ENCODE measurements at regions not wholly inside any gene's neighbourhood (a gene's known extent, or its start where the extent isn't known, plus 50 kb on each side); places are given as distances from the start of the nearest gene placed in this dataset.

DNA sequence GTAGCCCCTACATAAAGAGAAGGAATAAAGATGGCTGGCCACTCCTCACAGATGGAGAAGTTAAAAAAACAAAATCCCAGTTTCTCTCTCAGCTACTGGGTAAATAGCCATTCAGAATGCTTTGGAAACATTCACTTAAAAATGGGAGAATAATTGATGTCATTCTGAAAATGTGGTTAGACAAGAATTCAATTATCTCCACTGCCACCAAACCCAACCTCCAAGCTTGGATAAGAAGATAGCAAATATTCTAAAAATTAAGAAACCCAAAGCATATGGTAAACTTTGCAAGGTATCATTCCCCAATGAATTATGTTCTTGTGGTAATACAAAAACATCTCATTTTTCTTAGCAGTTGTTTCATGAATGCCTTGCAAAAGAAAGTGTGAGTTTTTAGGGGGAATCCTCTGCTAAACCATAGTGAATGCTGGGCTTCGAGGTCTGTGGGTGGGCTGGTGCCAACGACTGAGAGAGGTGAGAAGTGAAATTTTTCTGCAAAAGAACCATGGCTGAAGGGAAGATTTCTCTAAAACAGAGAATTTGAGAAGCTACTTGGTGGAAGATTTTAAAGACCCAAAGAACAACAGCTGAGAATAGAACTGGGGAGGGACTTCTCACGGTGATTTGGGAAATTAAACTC, 497.9 kb upstream of the JARID2 start:
- no peak for DNase-seq (ENCODE audit: low read depth)
- TF ChIP-seq, protein P1, sequence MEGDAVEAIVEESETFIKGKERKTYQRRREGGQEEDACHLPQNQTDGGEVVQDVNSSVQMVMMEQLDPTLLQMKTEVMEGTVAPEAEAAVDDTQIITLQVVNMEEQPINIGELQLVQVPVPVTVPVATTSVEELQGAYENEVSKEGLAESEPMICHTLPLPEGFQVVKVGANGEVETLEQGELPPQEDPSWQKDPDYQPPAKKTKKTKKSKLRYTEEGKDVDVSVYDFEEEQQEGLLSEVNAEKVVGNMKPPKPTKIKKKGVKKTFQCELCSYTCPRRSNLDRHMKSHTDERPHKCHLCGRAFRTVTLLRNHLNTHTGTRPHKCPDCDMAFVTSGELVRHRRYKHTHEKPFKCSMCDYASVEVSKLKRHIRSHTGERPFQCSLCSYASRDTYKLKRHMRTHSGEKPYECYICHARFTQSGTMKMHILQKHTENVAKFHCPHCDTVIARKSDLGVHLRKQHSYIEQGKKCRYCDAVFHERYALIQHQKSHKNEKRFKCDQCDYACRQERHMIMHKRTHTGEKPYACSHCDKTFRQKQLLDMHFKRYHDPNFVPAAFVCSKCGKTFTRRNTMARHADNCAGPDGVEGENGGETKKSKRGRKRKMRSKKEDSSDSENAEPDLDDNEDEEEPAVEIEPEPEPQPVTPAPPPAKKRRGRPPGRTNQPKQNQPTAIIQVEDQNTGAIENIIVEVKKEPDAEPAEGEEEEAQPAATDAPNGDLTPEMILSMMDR (IDR thresholded peaks at IDR 0.05; ENCODE audit: insufficient read depth, low read depth, low read length, missing control alignments) = no peak

DNA sequence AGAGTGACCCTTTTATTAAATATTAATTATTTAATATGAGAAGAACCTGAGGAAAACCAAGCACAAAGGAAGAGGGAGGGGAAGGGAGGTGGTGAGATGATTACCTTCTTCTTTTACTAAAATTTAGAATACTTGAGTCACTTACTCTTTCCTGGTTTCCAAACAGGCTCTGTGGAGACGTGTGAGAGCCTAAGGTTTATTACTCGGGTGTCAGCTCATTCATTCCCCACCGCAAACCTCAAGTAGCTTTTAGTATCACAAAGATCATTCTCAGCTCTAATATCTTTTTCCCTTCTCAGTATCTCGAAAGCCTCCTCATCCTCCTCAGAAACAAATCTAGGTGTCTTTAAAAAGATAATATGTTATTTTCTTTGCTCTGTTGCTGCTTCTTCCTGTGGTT, 497.2 kb upstream of the JARID2 start:
- TF ChIP-seq, protein P1 (IDR thresholded peaks at IDR 0.05; ENCODE audit: insufficient read depth, low read depth, low read length, missing control alignments) = no peak
- no peak for DNase-seq (ENCODE audit: low read depth)
- no peak overlapping the region for H3K4me3 ChIP-seq (ENCODE audit: low read length)

More for the DNA sequence above, 497.9 kb upstream of the JARID2 start:
- H3K4me3 ChIP-seq (ENCODE audit: low read length) = no peak overlapping the region

DNA sequence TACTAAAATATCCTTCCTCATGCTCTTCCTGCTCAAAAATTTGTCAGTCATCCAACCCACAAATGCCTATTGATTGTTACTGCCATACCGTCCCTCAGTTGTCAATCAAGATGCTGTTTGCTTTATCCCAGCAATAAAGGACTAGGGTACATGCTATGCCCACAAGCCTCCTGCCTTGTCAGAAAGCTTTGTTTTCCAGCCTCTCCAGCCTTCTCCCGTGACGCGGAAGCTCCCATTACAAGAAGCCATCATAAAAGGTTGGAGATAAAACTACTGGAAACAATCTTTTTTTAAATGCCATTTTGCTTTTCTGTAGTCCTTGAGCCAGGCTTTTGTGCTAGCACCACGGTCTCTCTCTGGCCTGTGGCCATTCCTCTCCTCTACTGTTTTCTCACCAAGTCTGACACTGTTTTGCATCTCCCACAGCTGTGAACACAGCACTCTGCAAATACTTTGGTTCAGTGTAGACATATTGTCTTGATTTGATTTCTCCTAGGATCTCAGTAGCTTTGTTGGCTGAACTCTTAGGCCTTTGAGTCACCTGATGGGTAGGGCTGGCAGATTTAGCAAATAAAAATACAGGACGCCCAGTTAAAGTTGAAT, 495.7 kb upstream of the JARID2 start:
- no peak overlapping the region for H3K4me3 ChIP-seq (ENCODE audit: low read length)
- DNase-seq (ENCODE audit: low read depth) = no peak
- TF ChIP-seq, protein P1 (IDR thresholded peaks at IDR 0.05; ENCODE audit: insufficient read depth, low read depth, low read length, missing control alignments) = no peak

GRCh38 chr6:14751645-14752175, 494.2 kb upstream of the JARID2 start:
- TF ChIP-seq, protein P1 (IDR thresholded peaks at IDR 0.05; ENCODE audit: insufficient read depth, low read depth, low read length, missing control alignments) = no peak
- no peak for DNase-seq (ENCODE audit: low read depth)
- H3K4me3 ChIP-seq (ENCODE audit: low read length) = no peak overlapping the region

DNA sequence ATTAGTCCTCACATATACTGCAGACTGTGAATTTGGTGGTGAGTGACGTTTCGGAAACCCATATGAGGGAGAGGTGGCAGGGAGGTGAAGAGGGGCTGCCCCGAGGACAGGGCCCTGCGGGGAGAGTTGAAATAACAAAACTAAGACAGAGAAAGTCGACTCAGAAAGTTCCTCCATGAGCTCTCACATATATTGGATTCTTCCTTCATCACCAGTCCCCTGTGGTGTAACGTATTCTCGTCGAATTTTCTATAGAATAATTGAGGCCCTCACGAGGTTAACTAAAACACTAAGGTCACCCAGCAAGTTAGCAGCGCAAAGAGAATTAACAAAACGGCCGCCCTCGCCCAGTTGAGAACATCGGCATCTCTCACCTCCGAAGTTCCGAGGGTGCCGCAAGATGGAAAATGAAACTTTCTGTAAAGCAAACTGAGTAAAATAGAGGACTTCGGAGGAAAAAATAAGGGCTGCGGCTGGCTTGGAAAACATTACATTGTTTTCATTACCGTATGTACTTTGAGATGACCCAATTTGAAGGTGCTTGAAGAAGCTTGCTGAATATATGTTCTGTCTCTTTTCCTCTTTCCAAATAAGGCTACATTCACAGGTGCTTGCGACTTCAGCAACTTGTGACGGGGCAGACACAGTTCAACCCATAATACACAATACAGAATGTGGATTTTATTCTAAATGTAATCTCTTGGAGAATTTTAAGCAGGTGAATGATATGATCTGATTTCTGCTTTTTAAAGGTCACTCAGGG, 490.9 kb upstream of the JARID2 start:
- no peak overlapping the region for H3K4me3 ChIP-seq (ENCODE audit: low read length)
- TF ChIP-seq, protein P1 (IDR thresholded peaks at IDR 0.05; ENCODE audit: insufficient read depth, low read depth, low read length, missing control alignments) = no peak
- DNase-seq (ENCODE audit: low read depth) = no peak

DNA sequence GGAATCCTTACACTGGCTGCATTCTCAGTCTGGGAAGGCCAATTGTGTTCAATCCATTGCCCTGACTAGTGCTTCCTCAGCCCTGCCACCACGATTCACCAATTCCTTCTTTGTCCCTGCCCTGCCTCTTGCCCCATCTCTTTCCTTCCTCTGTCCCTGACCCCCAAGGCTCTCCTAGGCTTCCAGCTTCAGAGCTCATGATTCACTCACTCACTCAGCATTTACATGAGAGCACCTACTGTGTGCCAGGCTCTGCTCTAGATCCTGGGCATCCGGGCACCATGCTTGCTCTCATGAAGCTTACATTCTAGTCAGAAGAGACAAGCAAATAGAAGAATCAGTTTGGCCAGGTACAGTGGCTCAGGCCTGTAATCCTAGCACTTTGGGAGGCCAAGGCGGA, 489.5 kb upstream of the JARID2 start:
- TF ChIP-seq, protein P1 (IDR thresholded peaks at IDR 0.05; ENCODE audit: insufficient read depth, low read depth, low read length, missing control alignments) = no peak

More for the DNA sequence above, 489.5 kb upstream of the JARID2 start:
- DNase-seq (ENCODE audit: low read depth) = no peak
- no peak overlapping the region for H3K4me3 ChIP-seq (ENCODE audit: low read length)
